ENCODE measurements at regions not wholly inside any gene's neighbourhood (a gene's known extent, or its start where the extent isn't known, plus 50 kb on each side); places are given as distances from the start of the nearest gene placed in this dataset.

GRCh38 chr5:57695706-57696388, 213.2 kb upstream of the ACTBL2 start:
- Mint-ChIP-seq H3K4me1 (no peaks in the 10 kb centered on the region), H3K27me3 (peaks cover 0 to 5% of the 10 kb centered on the region in 2 donors), H3K36me3 (no peaks in the 10 kb centered on the region), H3K4me3 (no peak overlapping the region), H3K9me3 (no peaks in the 10 kb centered on the region), H3K27ac (no peak overlapping the region)
- DNase-seq (no peak), ATAC-seq (replicated peaks) (no peak)

DNA sequence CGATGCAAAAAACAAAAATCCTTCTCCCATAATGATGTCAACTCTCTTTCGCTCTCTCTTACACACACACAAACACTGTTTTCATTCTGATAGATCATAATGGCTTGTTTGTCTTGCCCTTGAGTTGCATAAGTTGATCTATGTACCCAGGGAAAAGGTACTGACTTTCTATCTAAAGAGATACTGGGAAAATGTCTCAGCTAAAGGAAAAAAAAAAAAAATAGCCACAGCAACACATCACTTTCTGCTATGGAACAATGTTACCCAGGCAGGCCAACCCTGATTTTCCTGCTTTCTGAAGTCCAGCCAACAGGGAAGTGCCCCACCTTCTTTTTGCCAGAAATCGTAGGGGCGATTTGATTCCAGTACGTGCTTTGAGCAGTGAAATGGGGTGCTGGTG, 212.6 kb upstream of the ACTBL2 start:
- Mint-ChIP-seq H3K36me3 (no peaks in the 10 kb centered on the region), H3K9me3 (no peaks in the 10 kb centered on the region), H3K27me3 (peaks cover 0 to 5% of the 10 kb centered on the region in 2 donors), H3K4me1 (no peaks in the 10 kb centered on the region), H3K27ac (no peak overlapping the region), H3K4me3 (no peak overlapping the region)
- DNase-seq (no peak), ATAC-seq (replicated peaks) (no peak)

- ATAC-seq (replicated peaks) = no peak
- Mint-ChIP-seq H3K4me3 (no peak overlapping the region), H3K36me3 (no peaks in the 10 kb centered on the region), H3K9me3 (no peaks in the 10 kb centered on the region), H3K27me3 (peaks cover 0 to 5% of the 10 kb centered on the region in 2 donors), H3K4me1 (no peaks in the 10 kb centered on the region), H3K27ac (no peak overlapping the region)
- DNase-seq = no peak
Observed at GRCh38 chr5:57693488-57694305, 211.1 kb upstream of the ACTBL2 start.

DNA sequence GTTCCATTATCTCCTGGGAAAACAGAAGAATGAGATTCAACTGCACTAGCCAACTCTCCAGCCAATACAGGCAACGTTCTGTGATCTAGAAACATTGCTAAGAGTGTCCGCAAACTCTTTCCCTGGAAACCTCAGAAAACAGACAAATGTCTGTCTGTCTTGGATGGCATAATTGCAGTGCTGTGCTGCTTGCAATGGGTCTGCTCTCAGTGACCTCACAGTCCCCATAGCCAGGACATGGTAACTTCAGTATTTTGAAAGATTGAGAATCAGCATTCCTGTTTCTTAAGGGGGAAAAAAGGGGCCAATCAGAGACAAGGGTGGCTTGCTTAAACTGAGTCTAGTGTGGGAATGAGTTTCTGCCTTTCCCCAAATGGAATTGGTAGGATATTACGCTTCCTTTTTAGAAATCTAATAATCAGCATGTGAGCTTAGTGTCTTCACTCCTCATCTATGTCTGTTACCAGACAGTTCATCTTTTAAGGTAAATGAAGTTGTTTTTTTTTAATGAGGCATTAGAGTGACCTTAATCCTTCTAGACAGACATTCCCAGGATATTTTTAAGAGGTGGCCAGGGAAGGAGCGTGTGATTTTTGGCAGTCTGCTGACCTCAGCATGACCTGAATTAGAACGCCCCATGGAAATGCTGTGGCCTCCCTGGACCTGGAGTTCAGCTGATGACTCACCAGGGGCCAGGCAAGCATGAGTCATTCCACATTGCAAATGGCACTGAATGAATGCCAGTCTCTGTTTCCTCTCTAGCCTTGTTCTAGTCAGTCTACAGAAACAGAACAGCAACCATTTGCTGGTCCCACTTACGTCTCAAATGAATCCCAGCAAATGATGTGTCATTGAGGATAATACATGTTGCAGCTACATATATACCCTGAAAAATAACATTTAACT, 210.2 kb upstream of the ACTBL2 start:
- Mint-ChIP-seq H3K4me1 (no peaks in the 10 kb centered on the region), H3K27ac (no peak overlapping the region), H3K27me3 (peaks cover 0 to 5% of the 10 kb centered on the region in 2 donors), H3K36me3 (no peaks in the 10 kb centered on the region), H3K4me3 (no peak overlapping the region), H3K9me3 (no peaks in the 10 kb centered on the region)
- DNase-seq (no peak), ATAC-seq (replicated peaks) (peak; percentile 67 to 70)

GRCh38 chr5:57690724-57691123, 208.1 kb upstream of the ACTBL2 start:
- H3K27me3 Mint-ChIP-seq = peaks cover 0 to 5% of the 10 kb centered on the region in 2 donors
- no peaks in the 10 kb centered on the region for H3K4me1 Mint-ChIP-seq
- DNase-seq (no peak), ATAC-seq (replicated peaks) (no peak)
- H3K9me3 Mint-ChIP-seq = no peaks in the 10 kb centered on the region
- no peaks in the 10 kb centered on the region for H3K36me3 Mint-ChIP-seq
- H3K27ac Mint-ChIP-seq = no peak overlapping the region
- H3K4me3 Mint-ChIP-seq = no peak overlapping the region

- no peaks in the 10 kb centered on the region for H3K9me3 Mint-ChIP-seq
- peaks cover 1 to 5% of the 10 kb centered on the region in 2 donors for H3K4me1 Mint-ChIP-seq
- no peaks in the 10 kb centered on the region for H3K36me3 Mint-ChIP-seq
- ATAC-seq (replicated peaks) (no peak), DNase-seq (no peak)
- H3K27me3 Mint-ChIP-seq = peaks cover 0 to 5% of the 10 kb centered on the region in 2 donors
- no peak overlapping the region for H3K27ac Mint-ChIP-seq
- H3K4me3 Mint-ChIP-seq = no peak overlapping the region
Observed at GRCh38 chr5:57687596-57687995, 205.0 kb upstream of the ACTBL2 start.

DNA sequence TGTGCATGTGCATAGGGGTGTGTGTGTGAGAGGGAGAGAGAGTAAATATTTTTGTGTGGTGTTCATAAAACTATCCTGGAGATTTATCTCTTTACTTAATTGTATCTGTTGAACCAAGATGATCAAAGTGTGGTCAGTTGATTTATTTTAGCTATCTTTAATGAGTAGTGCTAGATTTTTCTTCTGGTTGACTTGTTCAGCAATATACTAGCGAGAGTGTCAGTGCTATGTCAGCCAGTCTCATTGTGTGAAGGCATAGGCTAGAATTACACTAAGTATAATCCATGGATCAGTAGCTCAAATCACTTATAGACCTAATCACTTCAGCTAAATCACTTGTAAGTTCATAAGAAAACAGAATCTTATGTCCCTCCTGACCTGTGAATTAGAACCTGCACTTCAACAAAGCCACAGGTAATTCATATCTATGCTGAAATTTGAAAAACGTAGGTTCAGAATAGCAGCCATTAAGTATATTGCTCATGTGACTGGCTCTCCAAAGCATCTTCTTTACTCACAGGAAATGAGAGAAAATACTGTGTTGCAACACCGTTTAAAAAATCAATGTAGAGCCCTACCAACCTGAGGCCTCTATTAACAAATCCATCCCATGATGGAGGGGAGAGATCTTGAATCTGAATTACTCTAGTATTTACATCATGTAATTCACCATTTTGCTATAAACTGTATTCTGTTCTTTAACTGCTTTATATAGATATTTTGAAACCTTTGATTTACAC, 203.1 kb upstream of the ACTBL2 start:
- no peak overlapping the region for H3K4me3 Mint-ChIP-seq
- no peaks in the 10 kb centered on the region for H3K27me3 Mint-ChIP-seq
- no peak for DNase-seq
- H3K36me3 Mint-ChIP-seq = no peaks in the 10 kb centered on the region
- no peaks in the 10 kb centered on the region for H3K9me3 Mint-ChIP-seq
- H3K4me1 Mint-ChIP-seq = peaks cover 1 to 5% of the 10 kb centered on the region in 2 donors
- no peak overlapping the region for H3K27ac Mint-ChIP-seq
- ATAC-seq (replicated peaks) = no peak

DNA sequence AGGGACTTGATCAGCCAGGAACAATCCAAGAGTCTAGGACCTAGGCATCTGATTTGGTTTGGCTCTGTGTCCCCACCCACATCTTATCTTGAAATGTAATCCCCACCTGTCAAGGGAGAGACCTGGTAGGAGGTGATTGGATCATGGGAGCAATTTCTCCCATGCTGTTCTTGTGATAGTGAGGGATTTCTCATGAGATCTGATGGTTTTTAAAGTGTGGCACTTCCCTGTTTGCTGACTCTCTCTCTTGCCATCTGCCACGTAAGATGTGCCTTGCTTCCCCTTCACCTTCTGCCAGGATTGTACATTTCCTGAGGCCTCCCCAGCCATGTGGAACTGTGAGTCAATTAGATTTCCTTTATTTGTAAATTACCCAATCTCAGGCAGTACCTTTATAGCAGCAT, 201.7 kb upstream of the ACTBL2 start:
- no peak for DNase-seq
- Mint-ChIP-seq H3K4me1 (peaks cover 1 to 5% of the 10 kb centered on the region in 2 donors), H3K27me3 (peaks cover 0 to 4% of the 10 kb centered on the region in 2 donors), H3K36me3 (no peaks in the 10 kb centered on the region), H3K4me3 (no peak overlapping the region), H3K9me3 (no peaks in the 10 kb centered on the region), H3K27ac (no peak overlapping the region)
- ATAC-seq (replicated peaks) = no peak

- DNase-seq = no peak
- Mint-ChIP-seq H3K4me3 (no peak overlapping the region), H3K36me3 (no peaks in the 10 kb centered on the region)
Observed at GRCh38 chr5:57683036-57683630, 200.5 kb upstream of the ACTBL2 start.

GRCh38 chr5:57681942-57682341, 199.3 kb upstream of the ACTBL2 start:
- DNase-seq (no peak), ATAC-seq (replicated peaks) (no peak)
- Mint-ChIP-seq H3K4me3 (no peak overlapping the region), H3K4me1 (peaks cover 1 to 5% of the 10 kb centered on the region in 2 donors), H3K36me3 (no peaks in the 10 kb centered on the region), H3K27me3 (peaks cover 0 to 4% of the 10 kb centered on the region in 2 donors), H3K27ac (no peak overlapping the region), H3K9me3 (no peaks in the 10 kb centered on the region)

More at GRCh38 chr5:57683036-57683630, 200.5 kb upstream of the ACTBL2 start:
- Mint-ChIP-seq H3K27me3 (peaks cover 0 to 4% of the 10 kb centered on the region in 2 donors), H3K4me1 (peaks cover 1 to 5% of the 10 kb centered on the region in 2 donors), H3K27ac (no peak overlapping the region), H3K9me3 (no peaks in the 10 kb centered on the region)
- ATAC-seq (replicated peaks) = no peak

GRCh38 chr5:57680686-57681085, 198.1 kb upstream of the ACTBL2 start:
- Mint-ChIP-seq H3K27ac (no peak overlapping the region), H3K9me3 (no peaks in the 10 kb centered on the region), H3K4me1 (peaks cover 1 to 5% of the 10 kb centered on the region in 2 donors), H3K36me3 (no peaks in the 10 kb centered on the region), H3K27me3 (peaks cover 0 to 4% of the 10 kb centered on the region in 2 donors), H3K4me3 (no peak overlapping the region)
- ATAC-seq (replicated peaks) (no peak), DNase-seq (no peak)

DNA sequence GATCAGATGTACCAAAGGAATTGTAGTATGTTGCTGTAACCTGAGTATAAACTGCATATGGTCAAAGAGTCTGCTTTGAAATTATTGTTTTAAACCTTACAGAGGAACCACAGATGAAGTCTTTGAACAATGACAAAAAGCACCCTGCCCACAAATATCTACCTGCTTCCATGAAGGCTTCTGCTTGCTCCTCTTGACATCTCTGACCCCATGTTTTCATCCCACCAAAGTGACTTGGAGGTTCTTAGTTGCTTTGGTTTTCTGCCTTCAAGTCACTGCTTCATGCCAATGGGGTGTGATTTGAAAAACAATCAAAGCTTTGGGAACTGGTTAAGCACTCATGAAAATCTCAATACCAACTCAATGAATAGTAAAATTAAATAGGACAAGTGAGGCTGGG, 194.6 kb upstream of the ACTBL2 start:
- peaks cover 0 to 1% of the 10 kb centered on the region in 2 donors for H3K9me3 Mint-ChIP-seq
- no peaks in the 10 kb centered on the region for H3K4me1 Mint-ChIP-seq
- no peak for DNase-seq
- H3K27ac Mint-ChIP-seq = no peak overlapping the region
- no peak overlapping the region for H3K4me3 Mint-ChIP-seq
- no peaks in the 10 kb centered on the region for H3K36me3 Mint-ChIP-seq
- H3K27me3 Mint-ChIP-seq = peaks cover 0 to 4% of the 10 kb centered on the region in 2 donors
- ATAC-seq (replicated peaks) = no peak

GRCh38 chr5:57676222-57677098, 193.8 kb upstream of the ACTBL2 start:
- H3K27me3 Mint-ChIP-seq = peaks cover 0 to 4% of the 10 kb centered on the region in 2 donors
- no peaks in the 10 kb centered on the region for H3K36me3 Mint-ChIP-seq
- H3K9me3 Mint-ChIP-seq = peaks cover 0 to 1% of the 10 kb centered on the region in 2 donors
- H3K4me3 Mint-ChIP-seq = no peak overlapping the region
- ATAC-seq (replicated peaks) (no peak), DNase-seq (no peak)
- H3K27ac Mint-ChIP-seq = no peak overlapping the region
- no peaks in the 10 kb centered on the region for H3K4me1 Mint-ChIP-seq
